ENCODE measurements at regions not wholly inside any gene's neighbourhood (a gene's known extent, or its start where the extent isn't known, plus 50 kb on each side); places are given as distances from the start of the nearest gene placed in this dataset.

DNA sequence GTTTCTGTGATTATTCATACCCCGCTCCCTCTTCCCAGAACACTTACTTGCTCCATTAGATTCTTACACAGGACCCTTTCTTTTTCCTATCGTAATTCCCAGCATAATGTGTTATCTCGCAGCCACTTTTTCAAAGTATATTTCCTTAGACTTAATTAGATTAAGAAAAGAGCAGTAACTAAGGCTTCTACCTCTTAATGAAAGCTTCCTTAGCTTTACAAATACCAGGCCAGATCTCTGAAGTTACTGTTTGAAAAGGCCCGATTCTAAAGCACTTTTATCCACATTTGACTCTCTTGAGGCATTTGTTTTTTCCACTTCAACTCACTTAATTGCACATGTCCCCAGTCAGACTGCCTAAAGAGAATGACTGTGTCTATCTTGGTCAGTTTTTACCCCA, 1264.3 kb upstream of the ADGRL2 start:
- TF ChIP-seq POLR2A (IDR thresholded peaks at IDR 0.05): no peak
- TF ChIP-seq, protein P1, sequence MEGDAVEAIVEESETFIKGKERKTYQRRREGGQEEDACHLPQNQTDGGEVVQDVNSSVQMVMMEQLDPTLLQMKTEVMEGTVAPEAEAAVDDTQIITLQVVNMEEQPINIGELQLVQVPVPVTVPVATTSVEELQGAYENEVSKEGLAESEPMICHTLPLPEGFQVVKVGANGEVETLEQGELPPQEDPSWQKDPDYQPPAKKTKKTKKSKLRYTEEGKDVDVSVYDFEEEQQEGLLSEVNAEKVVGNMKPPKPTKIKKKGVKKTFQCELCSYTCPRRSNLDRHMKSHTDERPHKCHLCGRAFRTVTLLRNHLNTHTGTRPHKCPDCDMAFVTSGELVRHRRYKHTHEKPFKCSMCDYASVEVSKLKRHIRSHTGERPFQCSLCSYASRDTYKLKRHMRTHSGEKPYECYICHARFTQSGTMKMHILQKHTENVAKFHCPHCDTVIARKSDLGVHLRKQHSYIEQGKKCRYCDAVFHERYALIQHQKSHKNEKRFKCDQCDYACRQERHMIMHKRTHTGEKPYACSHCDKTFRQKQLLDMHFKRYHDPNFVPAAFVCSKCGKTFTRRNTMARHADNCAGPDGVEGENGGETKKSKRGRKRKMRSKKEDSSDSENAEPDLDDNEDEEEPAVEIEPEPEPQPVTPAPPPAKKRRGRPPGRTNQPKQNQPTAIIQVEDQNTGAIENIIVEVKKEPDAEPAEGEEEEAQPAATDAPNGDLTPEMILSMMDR (IDR thresholded peaks at IDR 0.05): no peak

All from prostate gland (tissue), 2 donors.